Gastrocnemius medialis (tissue), 4 donors: ENCODE measurements at regions not wholly inside any gene's neighbourhood (a gene's known extent, or its start where the extent isn't known, plus 50 kb on each side); places are given as distances from the start of the nearest gene placed in this dataset.

Experiments
- CTCF ChIP-seq, 5 experiments: fragments of 450-650 bp in 3 of 5; fragments of 200-600 bp in 2 of 5; sonication (generic) in 2 of 5; IDR thresholded peaks in 4 of 5; conservative IDR thresholded peaks in 1 of 5; 1 replicate in 4 of 5; 2 replicates in 1 of 5; pipeline ENCODE4 v1.5.1; 2016 to 2019; ENCODE audit warnings: antibody characterized with exemption in 5 of 5, mild to moderate bottlenecking in 3 of 5, moderate library complexity in 3 of 5
- POLR2A ChIP-seq, 2 donors: fragments of 450-650 bp; IDR thresholded peaks; one replicate each; pipeline ENCODE4 v1.6.1; 2017; ENCODE audit warnings: antibody characterized with exemption in 2 of 2, mild to moderate bottlenecking in 2 of 2, moderate library complexity in 2 of 2

- no peak for TF ChIP-seq CTCF (IDR thresholded peaks at IDR 0.05 in 4 of 5, conservative IDR thresholded peaks at IDR 0.05 in 1 of 5)
- TF ChIP-seq POLR2A (IDR thresholded peaks at IDR 0.05): no peak
These were observed 71.3 kb upstream of the EDEM3 start for GRCh38 chr1:184826001-184826400.
